ENCODE measurements at regions not wholly inside any gene's neighbourhood (a gene's known extent, or its start where the extent isn't known, plus 50 kb on each side); places are given as distances from the start of the nearest gene placed in this dataset.

DNA sequence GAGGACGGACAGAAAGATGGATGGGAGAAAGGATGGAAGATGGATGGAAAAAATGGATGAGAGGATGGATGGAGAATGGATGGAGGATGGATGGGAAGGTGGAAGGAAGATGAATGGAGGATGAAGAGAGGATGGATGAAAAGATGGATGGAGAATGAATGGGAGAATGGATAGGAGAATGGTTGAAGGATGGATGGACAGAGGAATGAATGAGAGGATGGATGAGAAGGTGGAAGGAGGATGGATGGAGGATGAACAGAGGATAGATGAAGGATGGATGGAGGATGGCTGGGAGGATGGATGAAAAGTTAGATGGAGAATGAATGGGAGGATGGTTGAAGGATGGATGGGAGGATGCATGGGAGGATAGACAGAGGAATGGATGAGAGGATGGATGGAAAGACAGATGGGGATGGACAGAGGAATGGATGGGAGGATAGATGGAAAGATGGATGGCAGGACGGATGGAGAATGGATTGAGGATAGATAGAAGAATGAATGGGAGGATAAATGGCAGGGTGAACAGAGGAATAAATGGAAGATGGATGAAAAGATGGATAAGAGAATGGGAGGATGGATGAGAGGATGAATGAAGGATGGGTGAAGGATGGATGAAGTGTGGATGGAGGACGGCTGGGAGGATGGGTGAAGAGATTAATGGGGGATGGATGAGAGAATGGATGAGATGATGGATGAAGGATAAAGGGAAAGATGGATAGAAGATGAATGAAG is 217.7 kb upstream of the IER5L start:
- no peaks in the 10 kb centered on the region for H3K4me1 Mint-ChIP-seq
- POLR2A ChIA-PET, result no interaction called here
- no peaks in the 10 kb centered on the region for H3K36me3 Mint-ChIP-seq
- H3K27me3 Mint-ChIP-seq, result no peaks in the 10 kb centered on the region
- H3K27ac Mint-ChIP-seq, result no peak overlapping the region
- H3K9me3 Mint-ChIP-seq, result no peaks in the 10 kb centered on the region
- DNase-seq (no peak), ATAC-seq (ENCODE audit: low read depth) (no peak)
- H3K4me3 Mint-ChIP-seq, result no peak overlapping the region

GRCh38 chr9:129394886-129395279 is 216.8 kb upstream of the IER5L start:
- ATAC-seq (ENCODE audit: low read depth) (no peak), DNase-seq (no peak)
- H3K4me1 Mint-ChIP-seq, result no peaks in the 10 kb centered on the region
- H3K27ac Mint-ChIP-seq, result no peak overlapping the region
- H3K27me3 Mint-ChIP-seq, result no peaks in the 10 kb centered on the region
- no peaks in the 10 kb centered on the region for H3K36me3 Mint-ChIP-seq
- POLR2A ChIA-PET, result no interaction called here
- H3K9me3 Mint-ChIP-seq, result no peaks in the 10 kb centered on the region
- no peak overlapping the region for H3K4me3 Mint-ChIP-seq

- DNase-seq, result peak; percentile 4
- Mint-ChIP-seq H3K9me3 (no peaks in the 10 kb centered on the region), H3K27me3 (no peaks in the 10 kb centered on the region), H3K27ac (no peak overlapping the region), H3K4me1 (no peaks in the 10 kb centered on the region), H3K36me3 (no peaks in the 10 kb centered on the region), H3K4me3 (no peak overlapping the region)
- no peak for ATAC-seq (ENCODE audit: low read depth)
- POLR2A ChIA-PET, result interaction anchor here (0.7 kb wide), 1 partner anchor 18 kb away, joined by 3 read pairs; no protein-coding TSS in a partner anchor
These were observed 216.2 kb upstream of the IER5L start for GRCh38 chr9:129394061-129394885.

DNA sequence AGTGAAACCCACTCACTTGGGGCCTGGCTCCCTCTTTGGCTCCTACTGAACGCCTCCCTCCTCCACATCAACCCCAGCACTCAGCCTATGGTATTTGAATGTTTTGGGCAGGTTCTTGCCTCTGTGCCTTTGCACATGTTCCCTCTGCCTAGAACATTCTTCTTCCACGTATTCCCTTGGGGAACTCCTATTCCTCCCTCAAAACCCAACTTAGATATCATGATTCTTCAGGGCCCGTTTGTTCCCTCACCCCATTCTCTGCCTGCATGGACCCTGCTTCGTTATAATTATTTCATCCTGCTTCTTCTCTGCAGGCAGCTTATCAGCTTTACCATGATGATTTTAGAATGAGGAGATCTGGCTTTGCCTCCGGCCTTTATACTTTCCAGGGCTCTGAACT is 215.0 kb upstream of the IER5L start:
- Mint-ChIP-seq H3K36me3 (no peaks in the 10 kb centered on the region), H3K9me3 (no peaks in the 10 kb centered on the region), H3K27me3 (no peaks in the 10 kb centered on the region), H3K4me1 (no peaks in the 10 kb centered on the region), H3K27ac (no peak overlapping the region), H3K4me3 (no peak overlapping the region)
- ATAC-seq (ENCODE audit: low read depth) (no peak), DNase-seq (peak; percentile 9)
- POLR2A ChIA-PET, result no interaction called here

GRCh38 chr9:129392093-129392541 is 214.1 kb upstream of the IER5L start:
- no peak for ATAC-seq (ENCODE audit: low read depth)
- POLR2A ChIA-PET, result no interaction called here
- no peak overlapping the region for H3K4me3 Mint-ChIP-seq

DNA sequence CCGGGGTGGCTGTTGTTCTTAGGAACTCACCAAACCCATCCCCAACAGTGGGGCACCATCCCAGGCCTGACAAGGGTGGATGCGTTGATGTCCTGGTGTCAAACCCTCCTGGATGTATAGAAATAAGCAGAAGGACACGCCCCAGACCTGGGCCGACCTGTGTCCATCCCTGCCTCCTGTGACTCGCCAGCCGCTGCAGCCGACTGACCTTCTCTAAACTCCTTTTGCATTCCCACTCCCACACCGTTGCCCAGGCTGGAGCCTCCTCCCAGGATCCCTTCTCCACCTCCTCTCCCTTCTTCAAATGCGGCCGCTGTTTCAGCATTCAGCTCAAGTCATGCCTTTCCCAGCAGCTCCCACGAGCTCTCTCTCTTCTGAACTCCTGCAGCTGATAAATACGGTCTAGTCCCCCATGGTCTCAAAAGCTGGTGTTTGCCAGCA is 213.2 kb upstream of the IER5L start:
- POLR2A ChIA-PET, result interaction anchor here (0.7 kb wide), 1 partner anchor 14 kb away, joined by 3 read pairs; no protein-coding TSS in a partner anchor
- Mint-ChIP-seq H3K9me3 (no peaks in the 10 kb centered on the region), H3K27me3 (no peaks in the 10 kb centered on the region), H3K4me1 (no peaks in the 10 kb centered on the region), H3K4me3 (no peak overlapping the region), H3K36me3 (no peaks in the 10 kb centered on the region), H3K27ac (no peak overlapping the region)
- DNase-seq (peak; percentile 18), ATAC-seq (ENCODE audit: low read depth) (no peak)

More at GRCh38 chr9:129392093-129392541, 214.1 kb upstream of the IER5L start:
- no peaks in the 10 kb centered on the region for H3K36me3 Mint-ChIP-seq
- no peaks in the 10 kb centered on the region for H3K4me1 Mint-ChIP-seq
- H3K27me3 Mint-ChIP-seq, result no peaks in the 10 kb centered on the region
- no peak overlapping the region for H3K27ac Mint-ChIP-seq
- no peaks in the 10 kb centered on the region for H3K9me3 Mint-ChIP-seq
- DNase-seq, result peak; percentile 4

DNA sequence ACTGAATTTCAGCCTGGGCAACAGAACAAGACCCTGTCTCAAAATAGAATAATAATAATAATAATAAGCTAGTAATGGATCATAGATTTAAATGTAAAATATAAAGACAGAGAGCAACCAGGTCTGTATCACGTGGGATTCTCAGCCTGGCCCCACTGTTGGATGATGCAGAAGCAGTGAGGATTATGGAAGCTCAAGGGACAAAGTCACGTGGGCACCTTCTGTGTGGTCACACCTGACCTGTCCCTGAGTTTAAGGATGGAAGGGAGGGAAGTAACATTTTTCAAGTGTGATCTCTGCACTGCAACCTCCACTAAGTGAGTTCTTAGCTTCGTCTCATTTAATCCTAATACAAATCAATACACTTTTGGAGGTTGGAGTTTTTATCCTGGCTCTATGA is 212.5 kb upstream of the IER5L start:
- ATAC-seq (ENCODE audit: low read depth), result no peak
- Mint-ChIP-seq H3K27ac (no peak overlapping the region), H3K9me3 (no peaks in the 10 kb centered on the region), H3K4me1 (no peaks in the 10 kb centered on the region), H3K4me3 (no peak overlapping the region), H3K27me3 (no peaks in the 10 kb centered on the region), H3K36me3 (no peaks in the 10 kb centered on the region)
- POLR2A ChIA-PET, result interaction anchor here (1.0 kb wide), 1 partner anchor 22 kb away, joined by 4 read pairs; no protein-coding TSS in a partner anchor
- DNase-seq, result no peak

- Mint-ChIP-seq H3K36me3 (no peaks in the 10 kb centered on the region), H3K27ac (no peak overlapping the region), H3K4me1 (peaks cover 11% of the 10 kb centered on the region), H3K9me3 (no peaks in the 10 kb centered on the region), H3K27me3 (no peaks in the 10 kb centered on the region), H3K4me3 (no peak overlapping the region)
- ATAC-seq (ENCODE audit: low read depth) (no peak), DNase-seq (no peak)
- POLR2A ChIA-PET, result no interaction called here
These were observed 209.8 kb upstream of the IER5L start for GRCh38 chr9:129387822-129388221.

DNA sequence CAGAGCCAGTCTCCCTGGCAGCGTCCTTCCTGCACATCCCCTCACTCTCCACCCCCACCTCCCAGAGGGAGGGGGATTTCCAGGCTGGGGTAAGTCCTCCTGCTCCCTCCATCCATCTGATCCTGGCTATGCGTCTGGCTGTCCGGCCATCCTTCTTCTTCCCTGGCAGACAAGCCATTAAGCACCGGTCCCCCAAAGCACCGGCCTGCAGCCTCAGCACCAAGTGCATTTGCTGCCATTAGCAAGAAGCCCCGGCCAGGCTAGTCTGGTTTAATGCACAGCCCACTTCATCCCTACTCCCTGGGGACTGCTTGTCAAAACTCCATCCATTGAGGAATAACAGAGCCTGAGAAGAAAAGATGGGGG is 208.7 kb upstream of the IER5L start:
- DNase-seq (no peak), ATAC-seq (ENCODE audit: low read depth) (no peak)
- Mint-ChIP-seq H3K4me1 (peaks cover 14% of the 10 kb centered on the region), H3K36me3 (no peaks in the 10 kb centered on the region), H3K27ac (no peak overlapping the region), H3K27me3 (no peaks in the 10 kb centered on the region), H3K9me3 (no peaks in the 10 kb centered on the region), H3K4me3 (no peak overlapping the region)
- POLR2A ChIA-PET, result no interaction called here

- H3K4me1 Mint-ChIP-seq, result peaks cover 14% of the 10 kb centered on the region
- H3K9me3 Mint-ChIP-seq, result no peaks in the 10 kb centered on the region
- H3K27ac Mint-ChIP-seq, result peak overlapping the region; percentile 61
- H3K36me3 Mint-ChIP-seq, result no peaks in the 10 kb centered on the region
- H3K27me3 Mint-ChIP-seq, result no peaks in the 10 kb centered on the region
- DNase-seq (no peak), ATAC-seq (ENCODE audit: low read depth) (no peak)
- peak overlapping the region; percentile 11 for H3K4me3 Mint-ChIP-seq
- POLR2A ChIA-PET, result no interaction called here
These were observed 207.3 kb upstream of the IER5L start for GRCh38 chr9:129385211-129385934.

DNA sequence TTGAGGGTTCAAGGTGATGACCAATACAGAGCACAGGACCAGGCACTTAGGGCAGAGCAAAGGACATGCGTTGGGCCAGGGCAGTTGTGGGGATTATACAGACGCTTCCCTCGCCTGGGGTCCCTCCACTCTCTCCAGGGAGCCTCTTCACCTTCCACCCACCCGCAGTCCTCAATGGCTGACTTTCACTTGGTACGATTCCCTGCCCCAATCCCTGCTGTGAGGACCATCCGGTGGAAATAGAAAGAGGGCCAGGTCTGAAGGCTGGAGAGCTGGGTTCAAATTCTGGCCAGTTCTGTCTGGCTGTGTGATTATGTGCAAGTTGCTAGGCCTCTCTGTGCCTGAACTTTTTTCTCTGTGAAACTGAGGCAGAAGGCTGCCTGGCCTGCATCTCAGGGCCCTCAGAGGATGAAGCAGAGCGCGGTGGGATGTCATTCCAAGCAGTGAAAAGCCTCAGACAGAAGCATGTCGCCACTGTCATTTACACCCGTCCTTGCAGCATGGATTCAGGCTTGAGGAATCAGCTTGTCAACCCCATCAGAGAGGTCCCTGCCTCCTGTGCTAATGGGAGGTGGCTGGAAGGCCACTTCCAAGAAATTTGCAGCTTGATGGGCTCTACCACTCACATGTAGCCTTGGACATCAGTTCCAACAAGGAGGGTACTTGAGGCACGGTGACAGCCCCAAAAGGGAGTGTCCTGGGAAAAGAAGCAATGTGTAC is 206.6 kb upstream of the IER5L start:
- Mint-ChIP-seq H3K27me3 (peaks cover 2% of the 10 kb centered on the region), H3K36me3 (no peaks in the 10 kb centered on the region), H3K9me3 (no peaks in the 10 kb centered on the region), H3K4me1 (peaks cover 14% of the 10 kb centered on the region), H3K27ac (peak overlapping the region; percentile 93), H3K4me3 (peak overlapping the region; percentile 83)
- ATAC-seq (ENCODE audit: low read depth) (no peak), DNase-seq (peak; percentile 20)
- POLR2A ChIA-PET, result interaction anchor here (1.3 to 2.5 kb wide), 11 partner anchors 11 to 245 kb away, joined by 3 to 17 read pairs (median 5); partner anchors contain the start of gene IER5L

- peak overlapping the region; percentile 93 for H3K27ac Mint-ChIP-seq
- peaks cover 2% of the 10 kb centered on the region for H3K27me3 Mint-ChIP-seq
- peak overlapping the region; percentile 83 for H3K4me3 Mint-ChIP-seq
- H3K36me3 Mint-ChIP-seq, result no peaks in the 10 kb centered on the region
- POLR2A ChIA-PET, result interaction anchor here (0.7 to 2.5 kb wide), 19 partner anchors 10 to 244 kb away, joined by 3 to 17 read pairs (median 5); partner anchors contain the start of gene IER5L
- H3K9me3 Mint-ChIP-seq, result no peaks in the 10 kb centered on the region
- DNase-seq, result peak; percentile 81
- peak; percentile 91 for ATAC-seq (ENCODE audit: low read depth)
- peaks cover 14% of the 10 kb centered on the region for H3K4me1 Mint-ChIP-seq
These were observed 205.8 kb upstream of the IER5L start for GRCh38 chr9:129383561-129384490.
